ENCODE measurements at regions not wholly inside any gene's neighbourhood (a gene's known extent, or its start where the extent isn't known, plus 50 kb on each side); places are given as distances from the start of the nearest gene placed in this dataset.

- no peak overlapping the region for H3K4me3 ChIP-seq (ENCODE audit: low read depth, low read length)
- no peak for TF ChIP-seq CTCF (conservative IDR thresholded peaks at IDR 0.05; ENCODE audit: low read depth, low read length)
- no peak for DNase-seq (ENCODE audit: low read depth)
Measured at GRCh38 chr14:26996246-26996645, 398.4 kb upstream of the NOVA1 start.

- DNase-seq (ENCODE audit: low read depth), result no peak
- H3K4me3 ChIP-seq (ENCODE audit: low read depth, low read length), result no peak overlapping the region
- TF ChIP-seq CTCF (conservative IDR thresholded peaks at IDR 0.05; ENCODE audit: low read depth, low read length), result no peak
Measured at GRCh38 chr14:27002179-27002578, 404.3 kb upstream of the NOVA1 start.

GRCh38 chr14:27006570-27006969 is 408.7 kb upstream of the NOVA1 start:
- no peak for DNase-seq (ENCODE audit: low read depth)
- TF ChIP-seq CTCF (conservative IDR thresholded peaks at IDR 0.05; ENCODE audit: low read depth, low read length), result no peak
- H3K4me3 ChIP-seq (ENCODE audit: low read depth, low read length), result no peak overlapping the region

- DNase-seq (ENCODE audit: low read depth), result no peak
- H3K4me3 ChIP-seq (ENCODE audit: low read depth, low read length), result no peak overlapping the region
- TF ChIP-seq CTCF (conservative IDR thresholded peaks at IDR 0.05; ENCODE audit: low read depth, low read length), result no peak
Measured at GRCh38 chr14:27008187-27008586, 410.4 kb upstream of the NOVA1 start.

GRCh38 chr14:27012641-27013040 is 414.8 kb upstream of the NOVA1 start:
- no peak overlapping the region for H3K4me3 ChIP-seq (ENCODE audit: low read depth, low read length)
- no peak for TF ChIP-seq CTCF (conservative IDR thresholded peaks at IDR 0.05; ENCODE audit: low read depth, low read length)
- DNase-seq (ENCODE audit: low read depth), result no peak

GRCh38 chr14:27013678-27014077 is 415.8 kb upstream of the NOVA1 start:
- no peak for TF ChIP-seq CTCF (conservative IDR thresholded peaks at IDR 0.05; ENCODE audit: low read depth, low read length)
- H3K4me3 ChIP-seq (ENCODE audit: low read depth, low read length), result no peak overlapping the region
- DNase-seq (ENCODE audit: low read depth), result no peak

GRCh38 chr14:27015065-27015464 is 417.2 kb upstream of the NOVA1 start:
- no peak for TF ChIP-seq CTCF (conservative IDR thresholded peaks at IDR 0.05; ENCODE audit: low read depth, low read length)
- H3K4me3 ChIP-seq (ENCODE audit: low read depth, low read length), result no peak overlapping the region
- DNase-seq (ENCODE audit: low read depth), result no peak
